GM12878 (cell line): ENCODE measurements at regions not wholly inside any gene's neighbourhood (a gene's known extent, or its start where the extent isn't known, plus 50 kb on each side); places are given as distances from the start of the nearest gene placed in this dataset.
A peak's percentile ranks its signal among the peaks of the same experiment; 100 is the strongest.

Experiments
- ATAC-seq: fragments of 200-7000 bp; cut with Tn5 transposase; 3 replicates; pipeline ENCODE4 v1.9.1; 2020; ENCODE audit warnings: mild to moderate bottlenecking, moderate library complexity
- BruUV-seq: library from RNA; stranded (reverse); fragments of 400-500 nt; replicated peaks from 2 replicates; lab custom pipeline; 2021; lab: Mats Ljungman, UMichigan
- CTCF ChIA-PET: fragments of 300-600 bp; sonication (Branson Sonifier 250); formaldehyde crosslinking; extraction: SDS; loops from one replicate; lab custom pipeline; 2021; ENCODE audit warnings: inconsistent platforms; lab: Yijun Ruan, JAX
- POLR2A ChIA-PET: fragments of 350-600 bp; formaldehyde crosslinking; extraction: SDS; loops from one replicate; lab custom pipeline; 2021; ENCODE audit warnings: inconsistent platforms; lab: Charles Lee
- RAD21 ChIA-PET: fragments of 300-600 bp; sonication (Branson Sonifier 250); formaldehyde crosslinking; loops from one replicate; lab custom pipeline; 2023; ENCODE audit warnings: antibody characterized with exemption; ENCODE audit not compliant: unreplicated experiment; lab: Charles Lee
- SMC1A ChIA-PET: fragments of 300-600 bp; sonication (Branson Sonifier 250); formaldehyde crosslinking; loops from one replicate; lab custom pipeline; 2023; ENCODE audit not compliant: unreplicated experiment, uncharacterized antibody; lab: Charles Lee
- DNase-seq: peaks from one replicate; pipeline ENCODE4 v3.0.0-alpha.2; 2011; ENCODE audit warnings: low read depth, low spot score
- FAIRE-seq: peaks from 3 replicates; lab custom pipeline; 2011; peaks lifted over from hg19 to GRCh38; lab: Jason Lieb, UNC
- H2AFZ ChIP-seq: 2 replicates; pipeline ENCODE4 v1.6.0; 2011; ENCODE audit warnings: low read depth, low read length, control low read depth; ENCODE audit not compliant: control insufficient read depth
- H3K27ac ChIP-seq: 2 replicates; pipeline ENCODE4 v1.5.1; 2011; ENCODE audit warnings: control low read depth; ENCODE audit not compliant: control insufficient read depth, insufficient read depth
- H3K27me3 ChIP-seq, 2 experiments: replicated peaks in 1 of 2; 2 replicates each; pipeline versions ENCODE4 v1.6.0 to v1.6.1; 2011; ENCODE audit warnings: low read length in 1 of 2; ENCODE audit not compliant: control insufficient read depth in 2 of 2, insufficient read depth in 2 of 2
- H3K36me3 ChIP-seq, 2 experiments: 2 replicates each; pipeline ENCODE4 v1.5.1; 2011; ENCODE audit warnings: low read length in 1 of 2; ENCODE audit not compliant: control insufficient read depth in 2 of 2, insufficient read depth in 2 of 2
- H3K4me1 ChIP-seq: 2 replicates; pipeline ENCODE4 v1.6.1; 2011; ENCODE audit warnings: mild to moderate bottlenecking, low read length, moderate library complexity, mixed read lengths; ENCODE audit not compliant: control insufficient read depth, insufficient read depth
- H3K4me2 ChIP-seq: 2 replicates; pipeline ENCODE4 v1.6.0; 2011; ENCODE audit warnings: control low read depth; ENCODE audit not compliant: control insufficient read depth, insufficient read depth
- H3K4me3 ChIP-seq: fragments of 200-600 bp; sonication (generic); 2 replicates; pipeline ENCODE4 v1.5.1; 2016
- H3K79me2 ChIP-seq: 2 replicates; pipeline ENCODE4 v1.6.0; 2011; ENCODE audit warnings: low read length; ENCODE audit not compliant: control insufficient read depth, insufficient read depth
- H3K9ac ChIP-seq: 2 replicates; pipeline ENCODE4 v1.8.0; 2011; ENCODE audit warnings: low read length, control low read depth, mixed read lengths; ENCODE audit not compliant: control insufficient read depth, insufficient read depth
- H3K9me3 ChIP-seq: replicated peaks from 3 replicates; pipeline ENCODE4 v1.5.1; 2011; ENCODE audit warnings: mild to moderate bottlenecking, low read length; ENCODE audit not compliant: control insufficient read depth, insufficient read depth
- H4K20me1 ChIP-seq: 2 replicates; pipeline ENCODE4 v1.6.0; 2011; ENCODE audit not compliant: control insufficient read depth, insufficient read depth
- BMI1 ChIP-seq: fragments of 450-650 bp; IDR thresholded peaks from 2 replicates; pipeline ENCODE4 v1.6.1; 2016; ENCODE audit warnings: mild to moderate bottlenecking, moderate library complexity, borderline replicate concordance
- FOS ChIP-seq: IDR thresholded peaks from 3 replicates; pipeline ENCODE4 v1.6.1; 2011; ENCODE audit warnings: borderline replicate concordance; ENCODE audit not compliant: insufficient read length; ENCODE audit errors: extremely low read depth
- FOXM1 ChIP-seq: IDR thresholded peaks from 2 replicates; pipeline ENCODE4 v1.6.1; 2012; ENCODE audit warnings: low read depth, mild to moderate bottlenecking, inconsistent platforms, low read length, moderate library complexity
- KAT2A ChIP-seq: conservative IDR thresholded peaks from 2 replicates; pipeline ENCODE4 v1.6.1; 2011; ENCODE audit warnings: low read depth, low read length; ENCODE audit not compliant: control insufficient read depth
- MTA3 ChIP-seq: IDR thresholded peaks from 2 replicates; pipeline ENCODE4 v1.6.1; 2012; ENCODE audit warnings: low read length, inconsistent platforms, borderline replicate concordance
- NR2F1 ChIP-seq: fragments of 450-650 bp; conservative IDR thresholded peaks from 2 replicates; pipeline ENCODE4 v1.6.1; 2017; ENCODE audit warnings: mild to moderate bottlenecking
- YY1 ChIP-seq: IDR thresholded peaks from 2 replicates; pipeline ENCODE4 v1.6.1; 2011; ENCODE audit warnings: low read depth, mild to moderate bottlenecking, low read length
- ZNF207 ChIP-seq: fragments of 450-650 bp; IDR thresholded peaks from 2 replicates; pipeline ENCODE4 v1.6.1; 2014; ENCODE audit warnings: antibody characterized with exemption, mild to moderate bottlenecking, borderline replicate concordance
- ZNF24 ChIP-seq: fragments of 450-650 bp; IDR thresholded peaks from 2 replicates; pipeline ENCODE4 v1.6.1; 2017; ENCODE audit warnings: antibody characterized with exemption, mild to moderate bottlenecking
- whole genome bisulfite sequencing: methylation state at CpG from one replicate; pipeline ENCODE4 v1.1.6; 2016; ENCODE audit warnings: low lambda C conversion rate; ENCODE audit not compliant: insufficient replicate concordance, insufficient coverage; ENCODE audit errors: missing lambda C conversion rate; 5-methylcytosine and 5-hydroxymethylcytosine counted together
- in situ Hi-C: fragments of 300-500 bp; cut with MboI; formaldehyde crosslinking; loops from 9 replicates; pipeline ENCODE4 v1.14.3; 2018; ENCODE audit warnings: mixed read lengths
- intact Hi-C: fragments of 100-400 bp; cut with micrococcal nuclease; formaldehyde crosslinking; loops from one replicate; pipeline ENCODE4 v1.14.2; 2022; ENCODE audit not compliant: unreplicated experiment
- TF ChIP-seq, protein P1 (sequence below): IDR thresholded peaks from 2 replicates; pipeline ENCODE4 v1.6.1; 2012; ENCODE audit warnings: improper control_type of control experiment, low read depth, low read length; ENCODE audit not compliant: insufficient replicate concordance
- TF ChIP-seq, protein P2 (sequence below): IDR thresholded peaks from 2 replicates; pipeline ENCODE4 v1.6.1; 2011; ENCODE audit warnings: mild to moderate bottlenecking, low read depth, low read length, moderate library complexity; ENCODE audit not compliant: insufficient replicate concordance
- TF ChIP-seq, protein P3 (sequence below): fragments of 450-650 bp; IDR thresholded peaks from 2 replicates; pipeline ENCODE4 v1.6.1; 2016; ENCODE audit warnings: mild to moderate bottlenecking
- TF ChIP-seq, protein P4 (sequence below): fragments of 450-650 bp; IDR thresholded peaks from 2 replicates; pipeline ENCODE4 v1.6.1; 2017; ENCODE audit warnings: mild to moderate bottlenecking, moderate library complexity

DNA sequence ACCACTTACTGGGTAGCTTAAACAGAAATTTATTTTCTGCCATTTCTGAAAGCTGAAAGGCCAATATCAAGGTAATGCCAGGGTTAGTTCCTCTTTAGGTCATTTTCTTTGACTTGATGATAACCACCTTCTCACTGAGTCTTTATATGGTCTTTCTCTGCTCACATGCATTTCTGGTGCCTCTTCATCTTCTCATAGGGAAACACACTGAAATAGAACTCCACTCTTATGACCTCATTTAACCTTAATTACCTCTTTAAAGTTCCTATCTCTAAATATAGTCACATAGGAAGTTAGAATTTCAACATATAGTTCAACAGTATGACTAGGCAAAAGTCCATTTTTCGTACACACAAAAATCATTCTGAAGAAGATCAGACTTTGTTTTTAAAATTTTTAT lies 616.8 kb upstream of the VRK2 start:
- Histone ChIP-seq H3K4me1 (no peaks in the 10 kb centered on the region), H3K4me2 (no peak overlapping the region), H2AFZ (no peak overlapping the region), H3K9ac (no peak overlapping the region), H3K27ac (no peak overlapping the region), H3K4me3 (no peak overlapping the region), H3K79me2 (no peaks in the 10 kb centered on the region), H4K20me1 (no peaks in the 10 kb centered on the region), H3K36me3 (no peaks in the 10 kb centered on the region), H3K9me3 (no peaks in the 10 kb centered on the region), H3K27me3 (no peaks in the 10 kb centered on the region)
- DNase-seq (no peak), ATAC-seq (peak; percentile 77), FAIRE-seq (no peak)
- ChIA-PET POLR2A (no interaction called here), SMC1A (interaction anchor here (1.2 kb wide), 1 partner anchor 9 kb away, joined by 3 read pairs; no protein-coding TSS in a partner anchor), RAD21 (no interaction called here), CTCF (interaction anchor here (0.6 to 0.9 kb wide), 2 partner anchors 13 to 20 kb away, joined by 4 read pairs; no protein-coding TSS in a partner anchor)
- BruUV-seq, result no TSS peak
- in situ Hi-C loops, result no loop called here
- 3% methylated on average over 1 of the region's 1 CpG for WGBS
- intact Hi-C loops, result no loop called here
- TF ChIP-seq FOXM1 (no peak), YY1 (no peak), ZNF207 (no peak), BMI1 (no peak), ZNF24 (no peak), NR2F1 (no peak), FOS (no peak), MTA3 (no peak), KAT2A (no peak)
- TF ChIP-seq, protein P1, sequence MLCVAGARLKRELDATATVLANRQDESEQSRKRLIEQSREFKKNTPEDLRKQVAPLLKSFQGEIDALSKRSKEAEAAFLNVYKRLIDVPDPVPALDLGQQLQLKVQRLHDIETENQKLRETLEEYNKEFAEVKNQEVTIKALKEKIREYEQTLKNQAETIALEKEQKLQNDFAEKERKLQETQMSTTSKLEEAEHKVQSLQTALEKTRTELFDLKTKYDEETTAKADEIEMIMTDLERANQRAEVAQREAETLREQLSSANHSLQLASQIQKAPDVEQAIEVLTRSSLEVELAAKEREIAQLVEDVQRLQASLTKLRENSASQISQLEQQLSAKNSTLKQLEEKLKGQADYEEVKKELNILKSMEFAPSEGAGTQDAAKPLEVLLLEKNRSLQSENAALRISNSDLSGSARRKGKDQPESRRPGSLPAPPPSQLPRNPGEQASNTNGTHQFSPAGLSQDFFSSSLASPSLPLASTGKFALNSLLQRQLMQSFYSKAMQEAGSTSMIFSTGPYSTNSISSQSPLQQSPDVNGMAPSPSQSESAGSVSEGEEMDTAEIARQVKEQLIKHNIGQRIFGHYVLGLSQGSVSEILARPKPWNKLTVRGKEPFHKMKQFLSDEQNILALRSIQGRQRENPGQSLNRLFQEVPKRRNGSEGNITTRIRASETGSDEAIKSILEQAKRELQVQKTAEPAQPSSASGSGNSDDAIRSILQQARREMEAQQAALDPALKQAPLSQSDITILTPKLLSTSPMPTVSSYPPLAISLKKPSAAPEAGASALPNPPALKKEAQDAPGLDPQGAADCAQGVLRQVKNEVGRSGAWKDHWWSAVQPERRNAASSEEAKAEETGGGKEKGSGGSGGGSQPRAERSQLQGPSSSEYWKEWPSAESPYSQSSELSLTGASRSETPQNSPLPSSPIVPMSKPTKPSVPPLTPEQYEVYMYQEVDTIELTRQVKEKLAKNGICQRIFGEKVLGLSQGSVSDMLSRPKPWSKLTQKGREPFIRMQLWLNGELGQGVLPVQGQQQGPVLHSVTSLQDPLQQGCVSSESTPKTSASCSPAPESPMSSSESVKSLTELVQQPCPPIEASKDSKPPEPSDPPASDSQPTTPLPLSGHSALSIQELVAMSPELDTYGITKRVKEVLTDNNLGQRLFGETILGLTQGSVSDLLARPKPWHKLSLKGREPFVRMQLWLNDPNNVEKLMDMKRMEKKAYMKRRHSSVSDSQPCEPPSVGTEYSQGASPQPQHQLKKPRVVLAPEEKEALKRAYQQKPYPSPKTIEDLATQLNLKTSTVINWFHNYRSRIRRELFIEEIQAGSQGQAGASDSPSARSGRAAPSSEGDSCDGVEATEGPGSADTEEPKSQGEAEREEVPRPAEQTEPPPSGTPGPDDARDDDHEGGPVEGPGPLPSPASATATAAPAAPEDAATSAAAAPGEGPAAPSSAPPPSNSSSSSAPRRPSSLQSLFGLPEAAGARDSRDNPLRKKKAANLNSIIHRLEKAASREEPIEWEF, result no peak
- TF ChIP-seq, protein P2, sequence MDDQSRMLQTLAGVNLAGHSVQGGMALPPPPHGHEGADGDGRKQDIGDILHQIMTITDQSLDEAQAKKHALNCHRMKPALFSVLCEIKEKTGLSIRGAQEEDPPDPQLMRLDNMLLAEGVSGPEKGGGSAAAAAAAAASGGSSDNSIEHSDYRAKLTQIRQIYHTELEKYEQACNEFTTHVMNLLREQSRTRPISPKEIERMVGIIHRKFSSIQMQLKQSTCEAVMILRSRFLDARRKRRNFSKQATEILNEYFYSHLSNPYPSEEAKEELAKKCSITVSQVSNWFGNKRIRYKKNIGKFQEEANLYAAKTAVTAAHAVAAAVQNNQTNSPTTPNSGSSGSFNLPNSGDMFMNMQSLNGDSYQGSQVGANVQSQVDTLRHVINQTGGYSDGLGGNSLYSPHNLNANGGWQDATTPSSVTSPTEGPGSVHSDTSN, result no peak
- TF ChIP-seq, protein P3, sequence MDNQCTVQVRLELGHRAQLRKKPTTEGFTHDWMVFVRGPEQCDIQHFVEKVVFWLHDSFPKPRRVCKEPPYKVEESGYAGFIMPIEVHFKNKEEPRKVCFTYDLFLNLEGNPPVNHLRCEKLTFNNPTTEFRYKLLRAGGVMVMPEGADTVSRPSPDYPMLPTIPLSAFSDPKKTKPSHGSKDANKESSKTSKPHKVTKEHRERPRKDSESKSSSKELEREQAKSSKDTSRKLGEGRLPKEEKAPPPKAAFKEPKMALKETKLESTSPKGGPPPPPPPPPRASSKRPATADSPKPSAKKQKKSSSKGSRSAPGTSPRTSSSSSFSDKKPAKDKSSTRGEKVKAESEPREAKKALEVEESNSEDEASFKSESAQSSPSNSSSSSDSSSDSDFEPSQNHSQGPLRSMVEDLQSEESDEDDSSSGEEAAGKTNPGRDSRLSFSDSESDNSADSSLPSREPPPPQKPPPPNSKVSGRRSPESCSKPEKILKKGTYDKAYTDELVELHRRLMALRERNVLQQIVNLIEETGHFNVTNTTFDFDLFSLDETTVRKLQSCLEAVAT, result no peak
- TF ChIP-seq, protein P4, sequence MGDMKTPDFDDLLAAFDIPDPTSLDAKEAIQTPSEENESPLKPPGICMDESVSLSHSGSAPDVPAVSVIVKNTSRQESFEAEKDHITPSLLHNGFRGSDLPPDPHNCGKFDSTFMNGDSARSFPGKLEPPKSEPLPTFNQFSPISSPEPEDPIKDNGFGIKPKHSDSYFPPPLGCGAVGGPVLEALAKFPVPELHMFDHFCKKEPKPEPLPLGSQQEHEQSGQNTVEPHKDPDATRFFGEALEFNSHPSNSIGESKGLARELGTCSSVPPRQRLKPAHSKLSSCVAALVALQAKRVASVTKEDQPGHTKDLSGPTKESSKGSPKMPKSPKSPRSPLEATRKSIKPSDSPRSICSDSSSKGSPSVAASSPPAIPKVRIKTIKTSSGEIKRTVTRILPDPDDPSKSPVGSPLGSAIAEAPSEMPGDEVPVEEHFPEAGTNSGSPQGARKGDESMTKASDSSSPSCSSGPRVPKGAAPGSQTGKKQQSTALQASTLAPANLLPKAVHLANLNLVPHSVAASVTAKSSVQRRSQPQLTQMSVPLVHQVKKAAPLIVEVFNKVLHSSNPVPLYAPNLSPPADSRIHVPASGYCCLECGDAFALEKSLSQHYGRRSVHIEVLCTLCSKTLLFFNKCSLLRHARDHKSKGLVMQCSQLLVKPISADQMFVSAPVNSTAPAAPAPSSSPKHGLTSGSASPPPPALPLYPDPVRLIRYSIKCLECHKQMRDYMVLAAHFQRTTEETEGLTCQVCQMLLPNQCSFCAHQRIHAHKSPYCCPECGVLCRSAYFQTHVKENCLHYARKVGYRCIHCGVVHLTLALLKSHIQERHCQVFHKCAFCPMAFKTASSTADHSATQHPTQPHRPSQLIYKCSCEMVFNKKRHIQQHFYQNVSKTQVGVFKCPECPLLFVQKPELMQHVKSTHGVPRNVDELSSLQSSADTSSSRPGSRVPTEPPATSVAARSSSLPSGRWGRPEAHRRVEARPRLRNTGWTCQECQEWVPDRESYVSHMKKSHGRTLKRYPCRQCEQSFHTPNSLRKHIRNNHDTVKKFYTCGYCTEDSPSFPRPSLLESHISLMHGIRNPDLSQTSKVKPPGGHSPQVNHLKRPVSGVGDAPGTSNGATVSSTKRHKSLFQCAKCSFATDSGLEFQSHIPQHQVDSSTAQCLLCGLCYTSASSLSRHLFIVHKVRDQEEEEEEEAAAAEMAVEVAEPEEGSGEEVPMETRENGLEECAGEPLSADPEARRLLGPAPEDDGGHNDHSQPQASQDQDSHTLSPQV, result no peak
